ENCODE measurements at regions not wholly inside any gene's neighbourhood (a gene's known extent, or its start where the extent isn't known, plus 50 kb on each side); places are given as distances from the start of the nearest gene placed in this dataset.

DNA sequence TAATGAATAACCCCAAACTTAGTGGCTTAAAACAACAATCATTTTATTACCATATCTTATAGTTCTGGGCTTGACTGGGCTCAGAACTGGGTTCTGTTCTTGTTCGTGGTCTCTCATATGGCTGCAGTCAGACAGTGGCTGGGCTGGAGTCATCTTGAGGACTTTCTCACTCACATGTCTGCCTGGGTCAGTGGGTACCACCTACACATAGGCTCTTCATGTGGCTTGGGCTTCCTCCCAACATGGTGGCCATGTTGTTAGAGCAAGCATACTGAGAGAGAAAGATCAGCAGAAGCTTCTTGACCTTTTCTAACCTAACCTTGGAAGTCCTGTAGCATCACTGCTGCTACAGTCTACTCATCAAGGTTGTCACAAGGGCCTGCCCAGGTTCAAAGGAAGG, 158.6 kb upstream of the SDK2 start:
- ATAC-seq, result no peak
- CTCF ChIA-PET, result no interaction called here
- BruUV-seq (replicated peaks), result no TSS peak
- intact Hi-C loops (cut with micrococcal nuclease; ENCODE audit: unreplicated experiment), result no loop called here
- H3K4me3 ChIP-seq (ENCODE audit: low read depth in 2 of 2, low read length in 2 of 2), result no peak overlapping the region
- POLR2A ChIA-PET, result no interaction called here
- no peaks in the 10 kb centered on the region for H3K4me1 ChIP-seq (ENCODE audit: control insufficient read depth, insufficient read depth, low read length)
- H3K9me3 ChIP-seq (ENCODE audit: control insufficient read depth, insufficient read depth, low read depth, low read length), result no peaks in the 10 kb centered on the region
- in situ Hi-C loops (cut with HindIII; ENCODE audit: low pct_unique_long_range_greater_than_20kb, low sequenced_read_pairs), result no loop called here
- H3K36me3 ChIP-seq (ENCODE audit: control insufficient read depth, insufficient read depth, low read length), result no peaks in the 10 kb centered on the region
- no peak overlapping the region for H3K27ac ChIP-seq (ENCODE audit: low read length)
- TF ChIP-seq, protein P1, sequence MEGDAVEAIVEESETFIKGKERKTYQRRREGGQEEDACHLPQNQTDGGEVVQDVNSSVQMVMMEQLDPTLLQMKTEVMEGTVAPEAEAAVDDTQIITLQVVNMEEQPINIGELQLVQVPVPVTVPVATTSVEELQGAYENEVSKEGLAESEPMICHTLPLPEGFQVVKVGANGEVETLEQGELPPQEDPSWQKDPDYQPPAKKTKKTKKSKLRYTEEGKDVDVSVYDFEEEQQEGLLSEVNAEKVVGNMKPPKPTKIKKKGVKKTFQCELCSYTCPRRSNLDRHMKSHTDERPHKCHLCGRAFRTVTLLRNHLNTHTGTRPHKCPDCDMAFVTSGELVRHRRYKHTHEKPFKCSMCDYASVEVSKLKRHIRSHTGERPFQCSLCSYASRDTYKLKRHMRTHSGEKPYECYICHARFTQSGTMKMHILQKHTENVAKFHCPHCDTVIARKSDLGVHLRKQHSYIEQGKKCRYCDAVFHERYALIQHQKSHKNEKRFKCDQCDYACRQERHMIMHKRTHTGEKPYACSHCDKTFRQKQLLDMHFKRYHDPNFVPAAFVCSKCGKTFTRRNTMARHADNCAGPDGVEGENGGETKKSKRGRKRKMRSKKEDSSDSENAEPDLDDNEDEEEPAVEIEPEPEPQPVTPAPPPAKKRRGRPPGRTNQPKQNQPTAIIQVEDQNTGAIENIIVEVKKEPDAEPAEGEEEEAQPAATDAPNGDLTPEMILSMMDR (IDR thresholded peaks at IDR 0.05), result no peak
- TF ChIP-seq SIN3A (IDR thresholded peaks at IDR 0.05; ENCODE audit: borderline replicate concordance, insufficient read depth, low read depth, low read length) (no peak), POLR2AphosphoS5 (IDR thresholded peaks at IDR 0.05; ENCODE audit: low read depth, low read length) (no peak), TCF7L2 (IDR thresholded peaks at IDR 0.05; ENCODE audit: low read depth, low read length) (no peak)
- TF ChIP-seq, protein P2, sequence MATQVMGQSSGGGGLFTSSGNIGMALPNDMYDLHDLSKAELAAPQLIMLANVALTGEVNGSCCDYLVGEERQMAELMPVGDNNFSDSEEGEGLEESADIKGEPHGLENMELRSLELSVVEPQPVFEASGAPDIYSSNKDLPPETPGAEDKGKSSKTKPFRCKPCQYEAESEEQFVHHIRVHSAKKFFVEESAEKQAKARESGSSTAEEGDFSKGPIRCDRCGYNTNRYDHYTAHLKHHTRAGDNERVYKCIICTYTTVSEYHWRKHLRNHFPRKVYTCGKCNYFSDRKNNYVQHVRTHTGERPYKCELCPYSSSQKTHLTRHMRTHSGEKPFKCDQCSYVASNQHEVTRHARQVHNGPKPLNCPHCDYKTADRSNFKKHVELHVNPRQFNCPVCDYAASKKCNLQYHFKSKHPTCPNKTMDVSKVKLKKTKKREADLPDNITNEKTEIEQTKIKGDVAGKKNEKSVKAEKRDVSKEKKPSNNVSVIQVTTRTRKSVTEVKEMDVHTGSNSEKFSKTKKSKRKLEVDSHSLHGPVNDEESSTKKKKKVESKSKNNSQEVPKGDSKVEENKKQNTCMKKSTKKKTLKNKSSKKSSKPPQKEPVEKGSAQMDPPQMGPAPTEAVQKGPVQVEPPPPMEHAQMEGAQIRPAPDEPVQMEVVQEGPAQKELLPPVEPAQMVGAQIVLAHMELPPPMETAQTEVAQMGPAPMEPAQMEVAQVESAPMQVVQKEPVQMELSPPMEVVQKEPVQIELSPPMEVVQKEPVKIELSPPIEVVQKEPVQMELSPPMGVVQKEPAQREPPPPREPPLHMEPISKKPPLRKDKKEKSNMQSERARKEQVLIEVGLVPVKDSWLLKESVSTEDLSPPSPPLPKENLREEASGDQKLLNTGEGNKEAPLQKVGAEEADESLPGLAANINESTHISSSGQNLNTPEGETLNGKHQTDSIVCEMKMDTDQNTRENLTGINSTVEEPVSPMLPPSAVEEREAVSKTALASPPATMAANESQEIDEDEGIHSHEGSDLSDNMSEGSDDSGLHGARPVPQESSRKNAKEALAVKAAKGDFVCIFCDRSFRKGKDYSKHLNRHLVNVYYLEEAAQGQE (IDR thresholded peaks at IDR 0.05; ENCODE audit: insufficient read depth in 1 of 2, low read depth in 2 of 2, low read length in 1 of 2), result no peak
- peaks cover 15% of the 10 kb centered on the region for H3K27me3 ChIP-seq (ENCODE audit: control insufficient read depth, insufficient read depth, low read length)
- no peak for DNase-seq (ENCODE audit: low read depth, low spot score)

DNA sequence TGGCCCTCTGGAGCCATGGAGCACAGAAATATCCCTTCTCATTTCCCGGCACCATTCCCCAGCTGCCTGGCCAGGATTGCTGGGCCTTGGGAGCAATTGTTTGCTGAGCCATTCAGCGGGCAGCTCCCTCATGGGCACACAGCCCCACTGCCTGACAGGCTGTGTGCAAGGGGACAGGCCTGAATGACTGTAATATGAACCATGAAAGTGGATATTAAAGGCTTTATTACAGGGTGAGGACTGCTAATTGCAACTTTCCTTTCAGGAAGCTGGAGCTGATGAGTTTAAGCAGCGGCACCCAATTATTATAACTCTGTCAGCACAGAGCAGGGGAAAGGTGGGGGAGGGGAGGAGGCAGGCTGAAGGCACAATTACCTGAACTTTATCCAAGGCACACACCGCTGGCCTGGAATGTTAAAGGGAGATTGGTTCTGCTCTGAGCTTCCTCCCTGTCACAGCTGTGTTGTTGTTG, 159.8 kb upstream of the SDK2 start:
- Histone ChIP-seq H3K9me3 (ENCODE audit: control insufficient read depth, insufficient read depth, low read depth, low read length) (no peaks in the 10 kb centered on the region), H3K36me3 (ENCODE audit: control insufficient read depth, insufficient read depth, low read length) (no peaks in the 10 kb centered on the region), H3K4me1 (ENCODE audit: control insufficient read depth, insufficient read depth, low read length) (no peaks in the 10 kb centered on the region), H3K27ac (ENCODE audit: low read length) (no peak overlapping the region), H3K27me3 (ENCODE audit: control insufficient read depth, insufficient read depth, low read length) (peaks cover 11% of the 10 kb centered on the region), H3K4me3 (ENCODE audit: low read depth in 2 of 2, low read length in 2 of 2) (no peak overlapping the region)
- DNase-seq (ENCODE audit: low read depth, low spot score) (no peak), ATAC-seq (no peak)
- no TSS peak for BruUV-seq (replicated peaks)
- TF ChIP-seq SIN3A (IDR thresholded peaks at IDR 0.05; ENCODE audit: borderline replicate concordance, insufficient read depth, low read depth, low read length), result no peak
- TF ChIP-seq, protein P2 (IDR thresholded peaks at IDR 0.05; ENCODE audit: insufficient read depth in 1 of 2, low read depth in 2 of 2, low read length in 1 of 2), result no peak
- TF ChIP-seq POLR2AphosphoS5 (IDR thresholded peaks at IDR 0.05; ENCODE audit: low read depth, low read length), result no peak
- TF ChIP-seq, protein P1 (IDR thresholded peaks at IDR 0.05), result no peak
- TF ChIP-seq TCF7L2 (IDR thresholded peaks at IDR 0.05; ENCODE audit: low read depth, low read length), result no peak
- intact Hi-C loops (cut with micrococcal nuclease; ENCODE audit: unreplicated experiment) (no loop called here), in situ Hi-C loops (cut with HindIII; ENCODE audit: low pct_unique_long_range_greater_than_20kb, low sequenced_read_pairs) (no loop called here)
- CTCF ChIA-PET, result interaction anchor here (0.6 kb wide), 1 partner anchor 203 kb away, joined by 12 read pairs; no protein-coding TSS in a partner anchor
- POLR2A ChIA-PET, result no interaction called here

Measured in Panc1 (cell line).